ENCODE measurements at regions not wholly inside any gene's neighbourhood (a gene's known extent, or its start where the extent isn't known, plus 50 kb on each side); places are given as distances from the start of the nearest gene placed in this dataset.
"Not testable (repeated sequence)": the region's sequence is repeated elsewhere in the genome, so short reads cannot be mapped to it uniquely, and the experiment has no call there.

- TF ChIP-seq ZNF274 (IDR thresholded peaks at IDR 0.05; ENCODE audit: low read depth, low read length) = no peak
- H3K4me3 ChIP-seq (ENCODE audit: low read length) = no peak overlapping the region
Observed at GRCh38 chr13:65300220-65300619, 1929.9 kb downstream of the PCDH9 start.

GRCh38 chr13:65293530-65294198 lies 1936.5 kb downstream of the PCDH9 start:
- no peak for TF ChIP-seq ZNF274 (IDR thresholded peaks at IDR 0.05; ENCODE audit: low read depth, low read length)
- H3K4me3 ChIP-seq (ENCODE audit: low read length) = no peak overlapping the region

- no peak for TF ChIP-seq ZNF274 (IDR thresholded peaks at IDR 0.05; ENCODE audit: low read depth, low read length)
- H3K4me3 ChIP-seq (ENCODE audit: low read length) = no peak overlapping the region
Observed at GRCh38 chr13:65292488-65292901, 1937.6 kb downstream of the PCDH9 start.

- no peak for TF ChIP-seq ZNF274 (IDR thresholded peaks at IDR 0.05; ENCODE audit: low read depth, low read length)
- H3K4me3 ChIP-seq (ENCODE audit: low read length) = no peak overlapping the region
Observed at GRCh38 chr13:65287405-65287804, 1942.7 kb downstream of the PCDH9 start.

GRCh38 chr13:65275838-65276630 lies 1954.1 kb downstream of the PCDH9 start:
- TF ChIP-seq ZNF274 (IDR thresholded peaks at IDR 0.05; ENCODE audit: low read depth, low read length) = no peak
- H3K4me3 ChIP-seq (ENCODE audit: low read length) = no peak overlapping the region

- no peak for TF ChIP-seq ZNF274 (IDR thresholded peaks at IDR 0.05; ENCODE audit: low read depth, low read length)
- H3K4me3 ChIP-seq (ENCODE audit: low read length) = no peak overlapping the region
Observed at GRCh38 chr13:65275108-65275507, 1955.0 kb downstream of the PCDH9 start.

GRCh38 chr13:65273811-65274420 lies 1956.2 kb downstream of the PCDH9 start:
- H3K4me3 ChIP-seq (ENCODE audit: low read length) = not testable (repeated sequence)

- no peak for TF ChIP-seq ZNF274 (IDR thresholded peaks at IDR 0.05; ENCODE audit: low read depth, low read length)
- H3K4me3 ChIP-seq (ENCODE audit: low read length) = no peak overlapping the region
Observed at GRCh38 chr13:65268009-65268408, 1962.1 kb downstream of the PCDH9 start.

GRCh38 chr13:65265988-65266387 lies 1964.1 kb downstream of the PCDH9 start:
- no peak overlapping the region for H3K4me3 ChIP-seq (ENCODE audit: low read length)
- no peak for TF ChIP-seq ZNF274 (IDR thresholded peaks at IDR 0.05; ENCODE audit: low read depth, low read length)

- no peak overlapping the region for H3K4me3 ChIP-seq (ENCODE audit: low read length)
- TF ChIP-seq ZNF274 (IDR thresholded peaks at IDR 0.05; ENCODE audit: low read depth, low read length) = no peak
Observed at GRCh38 chr13:65264066-65264465, 1966.1 kb downstream of the PCDH9 start.

- no peak for TF ChIP-seq ZNF274 (IDR thresholded peaks at IDR 0.05; ENCODE audit: low read depth, low read length)
Observed at GRCh38 chr13:65260946-65261891, 1968.9 kb downstream of the PCDH9 start.

GRCh38 chr13:65240773-65241172 lies 1989.4 kb downstream of the PCDH9 start:
- no peak for TF ChIP-seq ZNF274 (IDR thresholded peaks at IDR 0.05; ENCODE audit: low read depth, low read length)
- no peak overlapping the region for H3K4me3 ChIP-seq (ENCODE audit: low read length)

More at GRCh38 chr13:65260946-65261891, 1968.9 kb downstream of the PCDH9 start:
- no peak overlapping the region for H3K4me3 ChIP-seq (ENCODE audit: low read length)

GRCh38 chr13:65236841-65237418 lies 1993.2 kb downstream of the PCDH9 start:
- no peak overlapping the region for H3K4me3 ChIP-seq (ENCODE audit: low read length)
- TF ChIP-seq ZNF274 (IDR thresholded peaks at IDR 0.05; ENCODE audit: low read depth, low read length) = no peak
